ENCODE measurements at regions not wholly inside any gene's neighbourhood (a gene's known extent, or its start where the extent isn't known, plus 50 kb on each side); places are given as distances from the start of the nearest gene placed in this dataset.

GRCh38 chr15:29456255-29456654, 186.6 kb upstream of the NSMCE3 start:
- Histone ChIP-seq H2AFZ (ENCODE audit: low read depth, low read length) (no peak overlapping the region), H4K20me1 (replicated peaks; ENCODE audit: control insufficient read depth, extremely low read depth, insufficient read depth, low read length) (no peaks in the 10 kb centered on the region), H3K9me1 (replicated peaks; ENCODE audit: control insufficient read depth, extremely low read depth, insufficient read depth, low read length) (no peaks in the 10 kb centered on the region), H3K4me2 (ENCODE audit: insufficient read depth, low read length) (no peak overlapping the region), H3K27me3 (ENCODE audit: control insufficient read depth in 2 of 2, insufficient read depth in 2 of 2, low read length in 2 of 2) (no peaks in the 10 kb centered on the region), H3K36me3 (ENCODE audit: control insufficient read depth in 2 of 2, extremely low read depth in 1 of 2, insufficient read depth in 2 of 2, low read length in 2 of 2) (no peaks in the 10 kb centered on the region), H3K27ac (ENCODE audit: insufficient read depth, low read depth, low read length) (no peak overlapping the region), H3K9me3 (replicated peaks; ENCODE audit: control insufficient read depth, insufficient read depth, low read length) (no peaks in the 10 kb centered on the region), H3K79me2 (ENCODE audit: control insufficient read depth, insufficient read depth, low read length) (no peaks in the 10 kb centered on the region), H3K4me1 (ENCODE audit: control insufficient read depth, extremely low read depth, insufficient read depth, low read length) (peaks cover 17% of the 10 kb centered on the region), H3K4me3 (replicated peaks in 1 of 3; ENCODE audit: insufficient read depth in 1 of 3, low read depth in 1 of 3, low read length in 3 of 3) (no peak overlapping the region), H3K9ac (replicated peaks; ENCODE audit: extremely low read depth, insufficient read depth, low read length) (no peak overlapping the region)
- DNase-seq (ENCODE audit: low read depth, low spot score) (no peak), FAIRE-seq (no peak)
- ChIA-PET CTCF (no interaction called here), POLR2A (no interaction called here)
- intact Hi-C loops (cut with micrococcal nuclease) (no loop called here), dilution Hi-C loops (cut with MboI; ENCODE audit: extremely low pct_ligation_motif_present, low sequenced_read_pairs) (no loop called here)
- TF ChIP-seq FOS (IDR thresholded peaks at IDR 0.05; ENCODE audit: borderline replicate concordance, insufficient read depth, low read length): no peak
- TF ChIP-seq MAX (IDR thresholded peaks at IDR 0.05; ENCODE audit: insufficient read depth, insufficient read length): no peak
- no peak for TF ChIP-seq POLR2A (IDR thresholded peaks at IDR 0.05; ENCODE audit: low read depth, low read length)
- TF ChIP-seq MYC (IDR thresholded peaks at IDR 0.05; ENCODE audit: low read depth, low read length): no peak
- TF ChIP-seq POLR2AphosphoS5 (IDR thresholded peaks at IDR 0.05; ENCODE audit: insufficient read depth, low read depth, low read length): no peak
- no peak for TF ChIP-seq JUN (IDR thresholded peaks at IDR 0.05; ENCODE audit: borderline replicate concordance, insufficient read depth, insufficient read length, low read depth)
- no peak for TF ChIP-seq EZH2 (IDR thresholded peaks at IDR 0.05; ENCODE audit: borderline replicate concordance, low read depth, low read length, severe bottlenecking)
- TF ChIP-seq GATA2 (IDR thresholded peaks at IDR 0.05; ENCODE audit: insufficient read depth, insufficient read length, low read depth, low read length): no peak
- no TSS peak for BruUV-seq (replicated peaks)

- Histone ChIP-seq H3K9ac (replicated peaks; ENCODE audit: extremely low read depth, insufficient read depth, low read length) (no peak overlapping the region), H3K79me2 (ENCODE audit: control insufficient read depth, insufficient read depth, low read length) (no peaks in the 10 kb centered on the region), H3K27ac (ENCODE audit: insufficient read depth, low read depth, low read length) (no peak overlapping the region), H3K27me3 (ENCODE audit: control insufficient read depth in 2 of 2, insufficient read depth in 2 of 2, low read length in 2 of 2) (no peaks in the 10 kb centered on the region), H3K4me3 (replicated peaks in 1 of 3; ENCODE audit: insufficient read depth in 1 of 3, low read depth in 1 of 3, low read length in 3 of 3) (no peak overlapping the region), H3K4me1 (ENCODE audit: control insufficient read depth, extremely low read depth, insufficient read depth, low read length) (peaks cover 17% of the 10 kb centered on the region), H3K36me3 (ENCODE audit: control insufficient read depth in 2 of 2, extremely low read depth in 1 of 2, insufficient read depth in 2 of 2, low read length in 2 of 2) (no peaks in the 10 kb centered on the region), H3K9me1 (replicated peaks; ENCODE audit: control insufficient read depth, extremely low read depth, insufficient read depth, low read length) (no peaks in the 10 kb centered on the region), H3K4me2 (ENCODE audit: insufficient read depth, low read length) (no peak overlapping the region), H2AFZ (ENCODE audit: low read depth, low read length) (no peak overlapping the region), H4K20me1 (replicated peaks; ENCODE audit: control insufficient read depth, extremely low read depth, insufficient read depth, low read length) (no peaks in the 10 kb centered on the region), H3K9me3 (replicated peaks; ENCODE audit: control insufficient read depth, insufficient read depth, low read length) (no peaks in the 10 kb centered on the region)
- POLR2A ChIA-PET: no interaction called here
- DNase-seq (ENCODE audit: low read depth, low spot score) (no peak), FAIRE-seq (no peak)
- TF ChIP-seq POLR2A (IDR thresholded peaks at IDR 0.05; ENCODE audit: low read depth, low read length) (no peak), MYC (IDR thresholded peaks at IDR 0.05; ENCODE audit: low read depth, low read length) (no peak), POLR2AphosphoS5 (IDR thresholded peaks at IDR 0.05; ENCODE audit: insufficient read depth, low read depth, low read length) (no peak), FOS (IDR thresholded peaks at IDR 0.05; ENCODE audit: borderline replicate concordance, insufficient read depth, low read length) (no peak), CTCF (IDR thresholded peaks at IDR 0.05; ENCODE audit: extremely low read depth in 1 of 2, insufficient read depth in 1 of 2, low read depth in 1 of 2, low read length in 2 of 2) (no peak), MAX (IDR thresholded peaks at IDR 0.05; ENCODE audit: insufficient read depth, insufficient read length) (no peak), JUN (IDR thresholded peaks at IDR 0.05; ENCODE audit: borderline replicate concordance, insufficient read depth, insufficient read length, low read depth) (no peak), GATA2 (IDR thresholded peaks at IDR 0.05; ENCODE audit: insufficient read depth, insufficient read length, low read depth, low read length) (no peak), EZH2 (IDR thresholded peaks at IDR 0.05; ENCODE audit: borderline replicate concordance, low read depth, low read length, severe bottlenecking) (no peak)
- no TSS peak for BruUV-seq (replicated peaks)
- CTCF ChIA-PET: no interaction called here
- dilution Hi-C loops (cut with MboI; ENCODE audit: extremely low pct_ligation_motif_present, low sequenced_read_pairs) (no loop called here), intact Hi-C loops (cut with micrococcal nuclease) (no loop called here)
Measured at GRCh38 chr15:29455530-29455929, 185.9 kb upstream of the NSMCE3 start.
